ENCODE measurements at regions not wholly inside any gene's neighbourhood (a gene's known extent, or its start where the extent isn't known, plus 50 kb on each side); places are given as distances from the start of the nearest gene placed in this dataset.
A peak's percentile ranks its signal among the peaks of the same experiment; 100 is the strongest.
"Not testable (repeated sequence)": the region's sequence is repeated elsewhere in the genome, so short reads cannot be mapped to it uniquely, and the experiment has no call there.

GRCh38 chr15:79539401-79539800 is 107.3 kb downstream of the MINAR1 start:
- no peak for DNase-seq (ENCODE audit: low read depth)

GRCh38 chr15:79540551-79540950 is 108.4 kb downstream of the MINAR1 start:
- no peak for DNase-seq (ENCODE audit: low read depth)

GRCh38 chr15:79541196-79541595 is 109.1 kb downstream of the MINAR1 start:
- no peak for DNase-seq (ENCODE audit: low read depth)

GRCh38 chr15:79543097-79543496 is 111.0 kb downstream of the MINAR1 start:
- DNase-seq (ENCODE audit: low read depth), result no peak

GRCh38 chr15:79549196-79549595 is 117.1 kb downstream of the MINAR1 start:
- DNase-seq (ENCODE audit: low read depth), result no peak

GRCh38 chr15:79560384-79560783 is 128.2 kb downstream of the MINAR1 start:
- no peak for DNase-seq (ENCODE audit: low read depth)

GRCh38 chr15:79561982-79562381 is 129.8 kb downstream of the MINAR1 start:
- no peak for DNase-seq (ENCODE audit: low read depth)

- no peak for DNase-seq (ENCODE audit: low read depth)
Measured at GRCh38 chr15:79562403-79562815, 130.3 kb downstream of the MINAR1 start.

GRCh38 chr15:79562899-79563298 is 130.8 kb downstream of the MINAR1 start:
- DNase-seq (ENCODE audit: low read depth), result no peak

- DNase-seq (ENCODE audit: low read depth), result no peak
Measured at GRCh38 chr15:79570004-79570403, 137.9 kb downstream of the MINAR1 start.

- DNase-seq (ENCODE audit: low read depth), result no peak
Measured at GRCh38 chr15:79572691-79573404, 140.7 kb downstream of the MINAR1 start.

- not testable (repeated sequence) for DNase-seq (ENCODE audit: low read depth)
Measured at GRCh38 chr15:79574431-79575273, 142.5 kb downstream of the MINAR1 start.

GRCh38 chr15:79582650-79583049 is 150.5 kb downstream of the MINAR1 start:
- no peak for DNase-seq (ENCODE audit: low read depth)

GRCh38 chr15:79592126-79592525 is 160.0 kb downstream of the MINAR1 start:
- no peak for DNase-seq (ENCODE audit: low read depth)

GRCh38 chr15:79593119-79593869 is 161.2 kb downstream of the MINAR1 start:
- DNase-seq (ENCODE audit: low read depth), result no peak

GRCh38 chr15:79595306-79595705 is 163.2 kb downstream of the MINAR1 start:
- no peak for DNase-seq (ENCODE audit: low read depth)

- DNase-seq (ENCODE audit: low read depth), result peak; percentile 1
Measured at GRCh38 chr15:79595995-79596622, 164.0 kb downstream of the MINAR1 start.

GRCh38 chr15:79598639-79599038 is 166.5 kb downstream of the MINAR1 start:
- DNase-seq (ENCODE audit: low read depth), result no peak

GRCh38 chr15:79601405-79602086 is 169.4 kb downstream of the MINAR1 start:
- DNase-seq (ENCODE audit: low read depth), result no peak

GRCh38 chr15:79602180-79602579 is 170.0 kb downstream of the MINAR1 start:
- no peak for DNase-seq (ENCODE audit: low read depth)

- DNase-seq (ENCODE audit: low read depth), result no peak
Measured at GRCh38 chr15:79602731-79603130, 170.6 kb downstream of the MINAR1 start.
